HG02981 (cell line): ENCODE measurements at regions not wholly inside any gene's neighbourhood (a gene's known extent, or its start where the extent isn't known, plus 50 kb on each side); places are given as distances from the start of the nearest gene placed in this dataset.
"Not testable (repeated sequence)": the region's sequence is repeated elsewhere in the genome, so short reads cannot be mapped to it uniquely, and the experiment has no call there.

Experiments
- ATAC-seq: cut with Tn5 transposase; IDR thresholded peaks from one replicate; pipeline ENCODE4 v1.9.1; 2021; ENCODE audit warnings: mild to moderate bottlenecking, moderate library complexity; ENCODE audit not compliant: unreplicated experiment

DNA sequence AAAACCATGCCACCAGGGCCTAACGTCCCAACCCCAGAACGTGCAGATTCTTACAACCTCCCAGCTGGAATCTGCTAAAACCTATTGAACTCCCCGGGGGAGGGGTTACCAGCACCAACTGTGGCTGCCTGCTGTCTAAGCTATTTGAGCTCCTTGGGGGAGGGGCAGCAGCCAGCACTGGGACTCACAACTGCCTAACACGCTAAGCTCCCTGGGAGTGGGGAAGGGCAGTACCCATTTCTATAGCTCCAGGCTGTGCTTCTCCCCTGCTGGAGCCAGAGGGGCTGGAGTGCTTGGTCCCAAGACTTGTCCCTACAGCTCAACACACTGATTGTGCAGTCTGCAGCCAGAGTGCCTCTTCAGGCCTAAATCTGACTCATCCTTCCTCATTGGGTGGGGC lies 459.8 kb upstream of the FGF16 start:
- ATAC-seq, result no peak

DNA sequence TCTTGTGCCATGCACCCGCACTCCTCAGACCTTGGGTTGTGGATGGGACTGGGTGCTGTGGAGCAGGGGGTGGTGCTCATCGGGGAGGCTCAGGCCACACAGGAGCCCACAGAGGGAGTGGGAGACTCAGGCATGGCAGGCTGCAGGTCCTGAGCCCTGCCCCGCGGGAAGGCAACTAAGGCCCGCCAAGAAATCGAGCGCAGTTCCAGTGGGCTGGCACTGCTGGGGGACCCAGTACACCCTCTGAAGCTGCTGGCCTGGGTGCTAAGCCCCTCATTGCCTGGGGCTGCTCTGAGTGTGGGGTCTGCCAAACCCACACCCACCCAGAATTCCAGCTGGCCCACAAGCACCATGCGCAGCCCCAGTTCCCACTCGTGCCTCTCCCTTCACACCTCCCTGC lies 450.5 kb upstream of the FGF16 start:
- no peak for ATAC-seq

DNA sequence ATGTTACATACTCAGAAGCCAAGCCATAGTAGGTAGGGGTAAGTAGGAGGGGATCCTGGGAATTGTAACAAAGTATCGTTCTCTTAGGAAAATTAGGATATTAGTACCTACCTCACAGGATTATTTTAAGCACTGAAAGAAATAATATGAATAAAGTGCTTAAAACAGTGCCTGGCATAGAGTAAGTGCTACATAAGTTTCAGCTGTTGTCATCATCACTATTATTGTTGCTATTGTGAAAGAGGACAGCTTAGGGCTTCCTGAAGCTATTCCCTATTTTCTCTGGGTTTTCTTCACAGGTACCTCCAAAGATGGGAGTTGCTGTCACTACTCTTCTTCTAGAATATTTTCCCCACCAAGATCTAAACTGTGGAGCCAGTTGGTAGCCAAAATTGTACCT lies 443.7 kb upstream of the FGF16 start:
- ATAC-seq, result no peak

DNA sequence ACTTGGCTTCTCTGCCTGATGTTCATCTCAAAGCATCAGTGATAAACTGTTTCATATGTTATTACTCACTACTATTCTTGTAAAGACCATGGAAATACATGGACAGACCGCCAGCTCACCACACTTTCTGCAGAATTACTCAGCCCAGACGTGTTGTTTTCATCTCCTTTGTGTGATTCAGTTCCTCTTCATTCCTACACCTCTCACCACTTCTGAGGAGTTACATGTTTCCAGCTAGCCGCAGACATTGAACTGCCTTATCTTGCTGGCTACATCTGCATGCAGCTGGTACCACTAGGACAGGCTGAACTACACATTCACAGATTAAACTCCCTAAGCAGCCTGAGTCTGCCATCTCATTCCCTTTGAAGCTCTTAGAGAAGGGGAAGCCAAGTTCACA lies 443.2 kb upstream of the FGF16 start:
- ATAC-seq, result no peak

DNA sequence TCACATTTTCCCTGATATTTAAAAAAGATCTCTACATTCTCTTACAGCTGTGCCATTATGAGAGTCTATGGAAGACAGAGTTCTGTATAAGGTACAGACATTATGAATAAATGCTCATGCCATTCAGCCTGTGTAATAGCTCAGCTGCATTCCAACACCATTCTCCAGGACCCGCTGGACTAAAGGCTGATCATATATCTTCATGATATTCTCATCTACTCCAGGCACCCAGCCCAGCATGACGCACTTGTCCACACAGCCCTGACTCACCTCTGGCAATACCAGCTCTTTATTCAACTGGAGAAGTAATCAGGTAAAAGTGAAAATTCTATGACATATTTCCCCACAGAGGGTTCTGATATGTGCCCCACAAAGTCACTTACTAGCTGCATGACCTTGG lies 437.5 kb upstream of the FGF16 start:
- no peak for ATAC-seq

DNA sequence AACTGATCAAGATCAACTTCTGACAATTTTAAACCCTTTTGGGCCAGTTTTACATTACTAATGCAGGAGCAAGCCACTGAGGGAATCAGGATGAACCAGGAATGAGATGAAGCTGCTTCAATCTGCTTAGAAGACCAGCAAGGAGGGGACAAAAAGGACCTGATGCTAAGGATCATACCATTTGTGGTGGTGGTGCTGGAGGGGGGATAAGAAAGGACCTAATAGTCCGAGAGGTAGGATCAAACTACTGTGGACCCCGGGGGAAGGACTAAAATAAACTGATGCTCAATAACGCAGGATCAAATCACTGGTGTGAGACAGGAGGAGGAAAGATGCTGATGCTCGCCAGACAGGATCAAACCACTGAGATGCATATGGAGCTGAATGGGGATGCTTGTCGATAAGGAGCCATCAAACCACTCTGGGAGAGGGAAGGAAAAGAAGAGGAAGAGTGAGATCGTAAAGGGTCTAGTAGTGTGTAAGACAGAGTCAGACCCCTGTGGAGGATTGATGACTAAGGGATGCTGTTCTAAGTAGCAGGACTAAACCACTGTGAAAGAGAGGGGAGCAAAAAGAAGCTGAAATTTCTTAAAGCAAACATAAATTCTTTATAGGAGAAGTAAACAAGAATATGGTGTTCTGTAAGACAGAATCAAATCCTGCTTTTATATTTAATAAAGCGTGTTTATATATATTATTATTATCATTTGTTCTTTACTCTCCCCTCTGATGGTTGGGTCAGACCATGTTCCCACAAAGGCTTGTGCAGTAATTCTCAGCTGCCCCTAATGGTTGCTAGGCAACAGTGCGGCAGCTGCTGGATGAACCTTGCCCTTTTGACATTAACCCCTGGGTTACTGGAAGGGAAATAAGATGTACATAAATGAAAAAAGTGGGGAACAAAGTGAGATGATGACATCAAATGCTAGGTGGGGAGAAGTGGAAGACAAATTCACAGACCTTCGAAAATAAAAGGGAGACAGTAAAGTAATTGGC lies 432.5 kb upstream of the FGF16 start:
- ATAC-seq, result no peak

DNA sequence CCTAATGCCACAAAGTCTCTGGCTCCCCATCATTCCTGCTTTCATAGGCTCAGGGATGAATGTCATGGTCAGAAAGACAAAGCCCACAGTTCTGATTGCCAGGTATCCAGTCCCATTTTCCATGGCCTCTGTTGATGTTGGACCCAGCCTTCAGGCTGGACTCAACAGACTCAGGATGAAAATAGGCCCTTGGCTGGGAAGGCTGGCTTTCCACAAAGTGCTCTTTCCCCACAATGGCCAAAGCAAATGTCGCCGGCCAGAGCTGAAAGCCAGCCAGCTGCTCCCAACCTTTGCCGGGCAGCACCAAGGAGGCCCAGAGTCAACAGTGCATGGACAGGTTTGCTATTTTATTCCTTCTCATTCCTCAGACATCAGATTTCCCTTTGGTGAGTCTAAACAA lies 430.1 kb upstream of the FGF16 start:
- ATAC-seq, result no peak

DNA sequence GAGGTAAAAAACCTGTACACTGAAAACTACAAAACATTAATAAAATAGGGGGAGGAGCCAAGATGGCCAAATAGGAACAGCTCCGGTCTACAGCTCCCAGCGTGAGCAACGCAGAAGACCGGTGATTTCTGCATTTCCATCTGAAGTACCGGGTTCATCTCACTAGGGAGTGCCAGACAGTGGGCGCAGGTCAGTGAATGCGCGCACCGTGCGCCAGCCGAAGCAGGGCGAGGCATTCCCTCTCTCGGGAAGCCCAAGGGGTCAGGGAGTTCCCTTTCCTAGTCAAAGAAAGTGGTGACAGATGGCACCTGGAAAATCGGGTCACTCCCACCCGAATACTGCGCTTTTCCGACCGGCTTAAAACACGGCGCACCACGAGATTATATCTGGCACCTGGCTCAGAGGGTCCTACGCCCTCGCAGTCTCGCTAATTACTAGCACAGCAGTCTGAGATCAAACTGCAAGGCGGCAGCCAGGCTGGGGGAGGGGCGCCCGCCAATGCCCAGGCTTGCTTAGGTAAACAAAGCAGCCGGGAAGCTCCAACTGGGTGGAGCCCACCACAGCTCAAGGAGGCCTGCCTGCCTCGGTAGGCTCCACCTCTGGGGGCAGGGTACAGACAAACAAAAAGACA lies 400.9 kb upstream of the FGF16 start:
- not testable (repeated sequence) for ATAC-seq

DNA sequence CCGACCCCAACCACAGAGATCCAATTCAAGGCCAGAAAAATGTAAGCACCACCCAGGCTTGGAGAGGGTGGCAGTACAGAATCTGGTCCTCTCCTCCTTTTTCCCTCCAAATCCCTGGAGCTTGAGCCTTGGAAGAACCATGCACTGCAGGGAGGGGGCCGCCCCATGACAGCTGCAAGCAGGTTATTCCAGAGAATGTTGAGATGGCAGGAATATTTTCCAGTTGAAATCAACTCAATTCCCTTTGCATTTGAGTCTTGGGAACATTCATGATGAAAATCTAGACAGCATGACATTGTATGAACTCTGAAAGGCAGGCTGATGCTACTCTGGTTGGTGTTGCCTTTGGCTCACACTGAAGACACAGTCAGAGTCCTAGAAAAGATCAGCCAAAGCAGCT lies 386.6 kb upstream of the FGF16 start:
- ATAC-seq, result no peak

DNA sequence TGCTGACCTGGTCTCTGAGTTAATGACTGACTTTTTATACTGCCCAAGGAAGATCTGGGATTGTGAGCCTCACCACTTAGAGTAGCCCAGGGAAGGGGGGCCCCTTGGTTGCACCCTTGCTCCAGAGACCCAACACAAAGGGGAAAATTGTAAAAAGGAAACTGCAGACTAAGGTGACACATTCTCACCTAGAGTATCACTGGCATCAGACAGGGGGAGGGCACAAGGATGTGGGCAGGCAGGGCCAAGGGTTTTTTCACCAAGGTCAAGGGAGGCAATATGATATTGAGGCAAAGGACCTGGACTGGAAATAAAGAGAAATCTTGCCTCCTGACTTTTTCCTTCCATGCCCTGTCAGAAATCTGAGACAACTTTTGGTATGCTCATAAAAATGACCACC lies 386.2 kb upstream of the FGF16 start:
- no peak for ATAC-seq

DNA sequence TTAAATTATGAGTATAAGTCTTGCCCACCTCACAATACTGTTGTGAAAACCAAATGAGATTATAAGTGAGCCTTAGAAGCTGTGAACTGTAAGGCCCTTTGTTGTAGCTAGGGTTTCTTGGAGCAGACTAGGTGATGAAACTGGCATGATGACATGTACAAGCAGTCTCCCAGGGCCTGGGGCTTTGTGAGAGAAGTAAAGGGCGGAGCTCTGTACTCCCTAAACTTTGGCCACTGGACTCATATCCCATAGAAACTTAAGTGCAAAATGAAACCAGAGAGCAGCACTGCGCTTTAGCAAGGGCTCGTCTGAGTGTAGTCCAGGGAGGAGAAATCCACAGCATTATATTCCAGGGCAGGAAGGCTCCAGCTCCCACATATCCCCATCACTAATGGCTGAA lies 385.6 kb upstream of the FGF16 start:
- no peak for ATAC-seq

DNA sequence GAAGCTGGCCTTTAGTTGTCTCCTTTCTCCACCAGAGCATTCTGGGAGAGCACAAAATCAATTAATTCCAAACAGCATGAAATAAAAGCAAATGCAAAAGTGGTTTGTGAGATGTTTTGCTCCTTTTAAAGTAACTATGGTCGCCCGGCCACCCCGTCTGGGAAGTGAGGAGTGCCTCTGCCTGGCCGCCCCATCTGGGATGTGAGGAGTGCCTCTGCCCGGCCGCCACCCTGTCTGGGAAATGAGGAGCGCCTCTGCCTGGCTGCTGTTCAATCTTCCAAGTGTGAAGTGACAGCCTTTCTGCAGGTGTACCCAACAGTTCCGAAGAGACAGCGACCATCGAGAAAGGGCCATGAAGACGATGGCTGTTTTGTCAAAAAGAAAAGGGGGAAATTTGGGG lies 381.3 kb upstream of the FGF16 start:
- no peak for ATAC-seq

DNA sequence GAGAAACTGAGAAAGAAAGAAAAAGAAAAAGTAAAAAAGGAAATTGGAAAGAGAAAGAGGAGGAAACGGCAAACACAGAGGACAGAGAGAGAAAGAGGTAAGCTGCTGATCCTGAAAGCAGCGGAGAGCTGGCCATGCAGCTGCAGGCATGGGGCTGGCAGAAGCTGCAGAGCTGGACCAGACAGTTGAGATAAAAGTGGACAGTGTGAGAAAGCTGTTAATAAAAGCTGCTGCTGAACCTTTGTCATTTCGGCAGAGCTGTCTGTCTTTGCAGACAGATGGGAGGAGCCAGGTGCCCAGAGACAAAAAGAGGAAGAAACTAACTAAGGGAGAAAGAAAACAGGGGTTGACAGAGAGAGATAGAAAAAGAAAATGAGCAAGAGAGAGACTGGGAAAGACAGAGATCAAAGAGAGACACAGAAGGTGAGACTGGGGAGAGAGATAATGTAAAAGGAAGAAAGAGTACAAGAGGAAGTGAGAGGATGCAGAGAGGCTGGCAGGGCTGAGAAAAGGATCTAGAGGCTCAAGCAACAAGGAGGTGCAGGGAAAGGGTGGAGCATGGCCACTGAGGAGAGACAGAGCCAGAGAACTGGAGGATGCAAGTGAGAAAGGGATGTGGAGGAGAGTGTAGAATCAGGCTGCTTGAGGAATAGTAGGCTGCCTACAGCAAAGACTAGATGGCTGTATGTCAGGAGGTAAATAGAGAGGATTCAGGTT lies 376.8 kb upstream of the FGF16 start:
- no peak for ATAC-seq

DNA sequence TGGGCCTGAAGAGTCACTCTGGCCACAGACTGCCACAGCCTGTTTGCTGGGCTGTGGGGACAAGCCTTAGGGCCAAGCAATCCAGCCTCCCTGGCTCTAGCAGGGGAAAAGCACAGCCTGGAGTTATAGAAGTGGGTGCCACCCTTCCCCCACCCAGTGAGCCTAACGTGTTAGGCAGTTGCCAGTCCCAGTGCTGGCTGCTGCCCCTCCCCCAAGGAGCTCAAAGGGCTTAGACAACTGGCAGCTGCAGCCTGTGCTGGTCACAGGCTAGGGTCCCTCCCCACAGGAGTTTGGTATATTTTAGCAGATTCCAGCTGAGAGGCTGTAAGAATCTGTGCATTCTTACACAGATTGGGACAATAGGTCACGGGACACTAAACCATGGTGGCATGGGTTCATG lies 370.3 kb upstream of the FGF16 start:
- no peak for ATAC-seq

DNA sequence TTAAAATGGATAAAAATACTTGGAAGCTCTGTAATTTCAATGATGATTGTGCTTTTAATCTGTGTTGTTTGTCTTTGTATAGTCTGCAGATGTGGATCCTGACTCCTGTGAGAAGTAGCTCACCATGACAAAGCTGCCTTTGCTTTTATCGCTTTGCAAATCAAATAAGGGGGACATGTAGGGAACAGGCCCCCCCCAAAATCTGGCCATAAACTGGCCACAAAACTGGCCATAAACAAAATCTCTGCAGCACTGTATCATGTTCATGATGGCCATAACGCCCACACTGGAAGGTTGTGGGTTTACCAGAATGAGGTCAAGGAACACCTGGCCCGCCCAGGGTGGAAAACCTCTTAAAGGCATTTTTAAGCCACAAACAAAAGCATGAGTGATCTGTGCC lies 366.0 kb upstream of the FGF16 start:
- ATAC-seq, result not testable (repeated sequence)

DNA sequence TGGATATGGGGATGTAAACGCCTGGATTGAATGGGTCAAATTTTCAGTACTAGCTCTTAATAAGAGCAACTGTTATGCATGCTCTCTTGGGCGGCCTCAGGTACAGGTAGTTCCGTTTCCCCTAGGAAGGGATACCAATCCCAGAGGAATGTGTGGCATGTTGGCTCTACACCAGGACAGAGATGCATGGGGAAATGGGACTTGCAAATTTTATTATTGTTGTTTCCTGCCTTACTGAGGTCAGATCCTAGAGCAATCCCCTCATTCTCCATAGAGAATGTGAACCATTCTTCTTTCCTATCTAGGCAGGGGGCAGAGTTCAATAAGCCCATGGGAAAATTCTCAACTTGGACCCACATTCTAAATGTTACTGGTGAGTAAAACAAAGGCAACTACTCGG lies 361.8 kb upstream of the FGF16 start:
- no peak for ATAC-seq

DNA sequence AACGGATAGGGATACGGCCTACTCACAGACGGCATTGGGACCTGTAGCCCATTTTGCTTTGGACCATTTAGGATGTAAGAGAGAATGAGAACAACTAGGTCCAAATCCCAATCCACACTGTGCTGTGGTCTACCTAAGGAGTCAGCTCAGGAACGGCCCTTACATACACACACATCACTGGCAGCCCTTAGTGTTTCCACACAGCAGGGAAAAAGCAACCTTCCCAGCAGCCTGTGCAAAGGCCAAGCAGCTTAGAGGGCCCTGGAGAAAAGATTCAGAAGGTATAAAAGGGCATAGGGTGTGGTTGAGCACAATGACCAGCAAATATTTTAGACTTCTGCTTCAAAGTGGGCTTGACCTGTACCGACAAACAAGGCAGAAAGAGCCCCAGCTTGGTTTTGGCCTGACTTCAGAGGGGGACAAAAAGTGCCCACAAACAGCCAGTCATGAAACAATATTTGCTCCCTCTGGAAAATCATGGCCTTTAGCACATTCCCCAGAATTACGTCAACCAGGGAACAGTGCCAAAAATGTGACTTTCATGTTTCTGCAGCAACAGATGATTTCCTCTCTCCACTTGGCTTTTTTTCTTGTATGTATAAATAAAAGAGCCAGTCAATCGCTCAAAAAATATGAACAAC lies 359.5 kb upstream of the FGF16 start:
- ATAC-seq, result no peak

DNA sequence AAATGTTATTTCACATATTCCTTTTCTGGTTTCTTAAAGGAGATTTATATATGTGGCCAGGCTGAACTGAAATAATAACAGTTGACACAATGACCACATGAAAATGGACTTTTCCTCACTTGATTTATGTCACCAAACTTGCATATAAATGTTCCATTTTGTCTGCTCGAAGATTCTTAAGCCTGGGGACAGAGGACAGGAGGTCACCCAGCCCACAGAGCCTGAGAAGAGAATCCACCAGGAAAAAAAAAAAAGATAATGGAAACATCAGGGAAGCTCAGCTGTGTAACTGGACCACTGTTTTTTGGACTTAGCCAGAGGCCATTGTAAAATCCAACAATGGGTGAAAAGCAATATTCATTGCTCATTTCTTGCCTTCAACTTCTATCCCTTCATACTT lies 359.0 kb upstream of the FGF16 start:
- no peak for ATAC-seq

DNA sequence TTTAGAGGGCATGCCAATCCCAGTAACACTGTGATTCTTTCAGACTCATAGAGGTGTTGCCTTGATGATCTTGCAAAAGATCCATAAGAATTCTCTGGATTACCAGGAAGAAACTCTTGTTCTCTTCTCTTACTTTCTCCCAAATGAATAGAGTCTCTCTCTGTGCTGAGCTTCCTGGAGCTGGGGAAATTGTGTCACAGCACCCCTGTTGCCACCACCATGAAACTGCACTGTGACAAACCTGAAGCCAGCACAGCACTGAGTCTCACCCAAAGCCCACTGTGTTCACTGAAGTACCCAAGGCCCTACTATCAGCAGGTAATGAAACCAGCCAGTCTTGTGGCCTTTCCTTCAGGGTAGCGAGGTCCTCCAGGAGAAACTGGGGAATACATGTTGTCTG lies 332.7 kb upstream of the FGF16 start:
- no peak for ATAC-seq

DNA sequence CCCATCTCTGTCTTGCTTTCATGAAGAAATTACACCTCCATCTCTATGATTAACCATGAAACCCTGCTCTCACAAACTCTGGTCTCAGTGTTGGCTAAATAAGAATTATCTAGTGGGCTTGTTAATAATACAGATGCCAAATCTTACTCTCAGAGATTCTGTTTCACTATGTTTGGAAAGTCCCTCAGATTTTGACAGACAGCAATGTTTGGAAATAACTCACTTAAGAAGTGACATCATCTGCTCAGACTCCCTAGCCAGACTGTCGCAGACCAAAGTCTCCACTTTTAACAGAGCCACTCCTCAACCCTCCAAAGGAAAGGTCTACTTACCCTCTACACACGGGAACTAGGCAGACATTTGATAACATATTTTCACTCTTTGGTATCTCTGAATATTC lies 328.5 kb upstream of the FGF16 start:
- no peak for ATAC-seq

DNA sequence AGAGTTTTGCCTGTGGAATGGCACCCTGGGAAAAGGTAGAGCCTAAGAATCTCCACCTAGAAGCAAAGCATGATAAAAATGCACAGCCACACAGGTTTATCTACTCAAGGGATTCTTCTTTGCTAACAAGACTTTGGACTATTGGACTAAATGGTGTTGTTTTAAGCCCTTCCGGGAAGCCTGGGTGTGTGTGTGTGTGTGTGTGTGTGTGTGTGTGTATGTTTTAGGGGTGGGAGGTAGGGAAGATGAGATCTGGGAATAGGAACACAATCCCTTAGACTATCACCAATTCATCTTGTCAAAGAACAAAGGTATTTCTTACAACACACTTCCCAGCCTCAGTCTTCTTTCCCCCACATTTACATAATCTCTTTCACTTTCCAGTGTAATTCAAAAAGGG lies 327.5 kb upstream of the FGF16 start:
- ATAC-seq, result no peak
